ENCODE measurements at regions not wholly inside any gene's neighbourhood (a gene's known extent, or its start where the extent isn't known, plus 50 kb on each side); places are given as distances from the start of the nearest gene placed in this dataset.

GRCh38 chr14:31990183-31990857 lies 86.8 kb upstream of the ARHGAP5 start:
- no peaks in the 10 kb centered on the region for H3K27me3 ChIP-seq (replicated peaks in 1 of 7)
- intact Hi-C loops (cut with DNase I; ENCODE audit: low total_unique reads): no loop called here
- no peak for DNase-seq
- H3K9me3 ChIP-seq: peaks cover 0 to 13% (median 10%) of the 10 kb centered on the region in 8 donors
- no peaks in the 10 kb centered on the region for H3K36me3 ChIP-seq
- WGBS, 5 donors: 67 to 82% (median 74%) methylated on average over 6 of the region's 6 CpGs
- H3K4me3 ChIP-seq: no peak overlapping the region
- no peak for TF ChIP-seq CTCF (IDR thresholded peaks at IDR 0.05 in 8 of 11, conservative IDR thresholded peaks at IDR 0.05 in 3 of 11)
- TF ChIP-seq POLR2A (IDR thresholded peaks at IDR 0.05): no peak
- no peak for TF ChIP-seq POLR2AphosphoS5 (IDR thresholded peaks at IDR 0.05)
- peak overlapping the region in 2 of 8 donors; percentile 34 to 51 for H3K27ac ChIP-seq
- peaks cover 0 to 16% (median 0%) of the 10 kb centered on the region in 6 donors for H3K4me1 ChIP-seq

GRCh38 chr14:31990926-31991572 lies 86.1 kb upstream of the ARHGAP5 start:
- Histone ChIP-seq H3K4me3 (no peak overlapping the region), H3K27ac (peak overlapping the region in 4 of 8 donors; percentile 0 to 57 (median 26)), H3K9me3 (peaks cover 0 to 7% (median 4%) of the 10 kb centered on the region in 8 donors), H3K36me3 (no peaks in the 10 kb centered on the region), H3K27me3 (replicated peaks in 1 of 7) (no peaks in the 10 kb centered on the region), H3K4me1 (peaks cover 0 to 16% (median 0%) of the 10 kb centered on the region in 6 donors)
- DNase-seq: no peak
- WGBS, 5 donors: 24 to 33% (median 26%) methylated on average over 6 of the region's 6 CpGs
- intact Hi-C loops (cut with DNase I; ENCODE audit: low total_unique reads): no loop called here
- no peak for TF ChIP-seq POLR2AphosphoS5 (IDR thresholded peaks at IDR 0.05)

- no peaks in the 10 kb centered on the region for H3K36me3 ChIP-seq
- 78 to 81% (median 80%) methylated on average over 1 of the region's 1 CpG for WGBS, 5 donors
- intact Hi-C loops (cut with DNase I; ENCODE audit: low total_unique reads): no loop called here
- H3K27ac ChIP-seq: peak overlapping the region in 2 of 8 donors; percentile 51 to 57
- no peak overlapping the region for H3K4me3 ChIP-seq
- TF ChIP-seq CTCF (IDR thresholded peaks at IDR 0.05 in 8 of 11, conservative IDR thresholded peaks at IDR 0.05 in 3 of 11): no peak
- no peak for TF ChIP-seq POLR2A (IDR thresholded peaks at IDR 0.05)
- no peak for TF ChIP-seq POLR2AphosphoS5 (IDR thresholded peaks at IDR 0.05)
- H3K27me3 ChIP-seq (replicated peaks in 1 of 7): no peaks in the 10 kb centered on the region
- H3K9me3 ChIP-seq: no peaks in the 10 kb centered on the region
- DNase-seq: no peak
- H3K4me1 ChIP-seq: peaks cover 0 to 16% (median 0%) of the 10 kb centered on the region in 6 donors
These were observed 85.1 kb upstream of the ARHGAP5 start for GRCh38 chr14:31992011-31992447.

GRCh38 chr14:31993521-31993951 lies 83.6 kb upstream of the ARHGAP5 start:
- intact Hi-C loops (cut with DNase I; ENCODE audit: low total_unique reads): no loop called here
- Histone ChIP-seq H3K36me3 (no peaks in the 10 kb centered on the region), H3K4me1 (peaks cover 0 to 16% (median 3%) of the 10 kb centered on the region in 6 donors), H3K27ac (no peak overlapping the region), H3K9me3 (no peaks in the 10 kb centered on the region), H3K4me3 (no peak overlapping the region), H3K27me3 (replicated peaks in 1 of 7) (no peaks in the 10 kb centered on the region)
- no peak for DNase-seq
- 76 to 88% (median 78%) methylated on average over 3 of the region's 3 CpGs for WGBS, 5 donors
- no peak for TF ChIP-seq CTCF (IDR thresholded peaks at IDR 0.05 in 8 of 11, conservative IDR thresholded peaks at IDR 0.05 in 3 of 11)
